GM21381 (cell line): ENCODE measurements at regions not wholly inside any gene's neighbourhood (a gene's known extent, or its start where the extent isn't known, plus 50 kb on each side); places are given as distances from the start of the nearest gene placed in this dataset.

Experiments used
- ATAC-seq: cut with Tn5 transposase; IDR thresholded peaks from one replicate; pipeline ENCODE4 v1.9.1; 2021; ENCODE audit warnings: mild to moderate bottlenecking, moderate library complexity; ENCODE audit not compliant: unreplicated experiment

GRCh38 chr4:125434136-125434535 lies 119.4 kb downstream of the FAT4 start:
- ATAC-seq = no peak

- no peak for ATAC-seq
Observed at GRCh38 chr4:125440814-125441213, 126.1 kb downstream of the FAT4 start.

GRCh38 chr4:125444166-125444565 lies 129.4 kb downstream of the FAT4 start:
- no peak for ATAC-seq

- ATAC-seq = no peak
Observed at GRCh38 chr4:125445525-125445924, 130.8 kb downstream of the FAT4 start.

GRCh38 chr4:125447551-125448290 lies 133.0 kb downstream of the FAT4 start:
- no peak for ATAC-seq

GRCh38 chr4:125456075-125456474 lies 141.3 kb downstream of the FAT4 start:
- ATAC-seq = no peak

GRCh38 chr4:125459531-125459930 lies 144.8 kb downstream of the FAT4 start:
- ATAC-seq = no peak

GRCh38 chr4:125461676-125462363 lies 147.1 kb downstream of the FAT4 start:
- no peak for ATAC-seq

GRCh38 chr4:125464146-125464545 lies 149.4 kb downstream of the FAT4 start:
- ATAC-seq = no peak

GRCh38 chr4:125481334-125482045 lies 166.7 kb downstream of the FAT4 start:
- ATAC-seq = no peak

GRCh38 chr4:125482822-125483221 lies 168.1 kb downstream of the FAT4 start:
- ATAC-seq = no peak

GRCh38 chr4:125483278-125483677 lies 168.5 kb downstream of the FAT4 start:
- no peak for ATAC-seq

GRCh38 chr4:125484912-125485311 lies 170.2 kb downstream of the FAT4 start:
- ATAC-seq = no peak

GRCh38 chr4:125486351-125486750 lies 171.6 kb downstream of the FAT4 start:
- ATAC-seq = no peak

GRCh38 chr4:125489952-125490690 lies 175.4 kb downstream of the FAT4 start:
- ATAC-seq = no peak

GRCh38 chr4:125492957-125493356 lies 178.2 kb downstream of the FAT4 start:
- no peak for ATAC-seq

- ATAC-seq = no peak
Observed at GRCh38 chr4:125497861-125498260, 183.1 kb downstream of the FAT4 start.

GRCh38 chr4:125498981-125499380 lies 184.2 kb downstream of the FAT4 start:
- no peak for ATAC-seq

- no peak for ATAC-seq
Observed at GRCh38 chr4:125501090-125501489, 186.3 kb downstream of the FAT4 start.

- ATAC-seq = no peak
Observed at GRCh38 chr4:125501568-125501967, 186.8 kb downstream of the FAT4 start.

- no peak for ATAC-seq
Observed at GRCh38 chr4:125505621-125506020, 190.9 kb downstream of the FAT4 start.
